ENCODE measurements at regions not wholly inside any gene's neighbourhood (a gene's known extent, or its start where the extent isn't known, plus 50 kb on each side); places are given as distances from the start of the nearest gene placed in this dataset.

DNA sequence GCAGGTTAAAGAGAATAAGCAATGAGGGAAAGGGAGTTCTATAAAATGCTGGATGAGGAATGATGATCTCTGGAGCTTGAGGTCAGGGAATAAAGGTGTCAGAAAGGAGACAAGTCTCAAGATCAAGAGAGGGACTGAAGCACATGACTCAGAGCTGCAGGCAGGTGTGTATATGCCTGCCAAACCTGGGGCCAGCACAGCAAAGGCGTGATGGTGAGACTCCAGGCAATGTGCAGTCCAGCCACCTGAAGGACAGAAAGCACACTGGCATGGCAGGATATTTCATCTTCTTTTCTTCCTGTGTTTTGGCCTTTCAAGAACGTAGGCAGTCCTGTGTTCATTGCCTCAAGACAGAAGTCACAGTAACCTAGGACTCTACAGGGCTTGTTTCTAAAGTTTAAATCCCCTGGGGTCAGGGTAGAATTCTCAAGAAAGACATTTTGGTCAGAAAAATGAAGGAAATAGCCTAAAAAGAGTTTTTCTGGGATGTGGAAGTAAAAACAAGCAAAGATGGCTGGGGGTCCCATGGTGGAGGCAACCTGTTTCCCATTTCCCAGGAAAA, 55.5 kb upstream of the TOPAZ1 start:
- H3K4me2 ChIP-seq (ENCODE audit: low read length), result no peak overlapping the region
- H2AFZ ChIP-seq (ENCODE audit: low read length), result no peak overlapping the region
- no peak for TF ChIP-seq EZH2 (IDR thresholded peaks at IDR 0.05; ENCODE audit: borderline replicate concordance, low read length)

DNA sequence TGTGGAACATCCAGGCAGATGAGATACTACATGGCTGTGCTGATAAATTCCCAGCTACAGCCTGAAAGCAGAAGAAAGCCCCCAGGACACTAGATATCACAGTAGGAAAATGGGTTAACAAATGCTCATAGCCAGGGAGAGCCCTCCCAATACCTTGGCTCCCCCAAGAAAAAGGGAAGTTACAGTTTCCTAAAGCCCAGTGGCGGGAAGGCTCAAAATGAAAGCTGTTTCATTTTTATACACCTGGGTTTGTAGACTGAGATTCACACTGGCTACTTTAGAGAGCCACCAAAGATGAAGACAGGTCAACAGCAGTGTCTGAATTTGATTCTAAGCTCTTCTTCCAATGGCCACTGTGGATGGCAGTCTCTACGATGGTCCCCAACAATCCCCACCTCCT, 55.0 kb upstream of the TOPAZ1 start:
- H3K9me2 ChIP-seq (ENCODE audit: low read depth, low read length), result no peaks in the 10 kb centered on the region
- no peaks in the 10 kb centered on the region for H3K4me1 ChIP-seq (ENCODE audit: insufficient read depth, low read length, severe bottlenecking)
- no peak overlapping the region for H3K27ac ChIP-seq (ENCODE audit: low read depth, low read length, poor library complexity, severe bottlenecking)
- H3F3A ChIP-seq (ENCODE audit: insufficient read depth, low read length), result no peaks in the 10 kb centered on the region
- H3K27me3 ChIP-seq (ENCODE audit: insufficient read depth, low read length), result no peaks in the 10 kb centered on the region
- TF ChIP-seq, protein P1, sequence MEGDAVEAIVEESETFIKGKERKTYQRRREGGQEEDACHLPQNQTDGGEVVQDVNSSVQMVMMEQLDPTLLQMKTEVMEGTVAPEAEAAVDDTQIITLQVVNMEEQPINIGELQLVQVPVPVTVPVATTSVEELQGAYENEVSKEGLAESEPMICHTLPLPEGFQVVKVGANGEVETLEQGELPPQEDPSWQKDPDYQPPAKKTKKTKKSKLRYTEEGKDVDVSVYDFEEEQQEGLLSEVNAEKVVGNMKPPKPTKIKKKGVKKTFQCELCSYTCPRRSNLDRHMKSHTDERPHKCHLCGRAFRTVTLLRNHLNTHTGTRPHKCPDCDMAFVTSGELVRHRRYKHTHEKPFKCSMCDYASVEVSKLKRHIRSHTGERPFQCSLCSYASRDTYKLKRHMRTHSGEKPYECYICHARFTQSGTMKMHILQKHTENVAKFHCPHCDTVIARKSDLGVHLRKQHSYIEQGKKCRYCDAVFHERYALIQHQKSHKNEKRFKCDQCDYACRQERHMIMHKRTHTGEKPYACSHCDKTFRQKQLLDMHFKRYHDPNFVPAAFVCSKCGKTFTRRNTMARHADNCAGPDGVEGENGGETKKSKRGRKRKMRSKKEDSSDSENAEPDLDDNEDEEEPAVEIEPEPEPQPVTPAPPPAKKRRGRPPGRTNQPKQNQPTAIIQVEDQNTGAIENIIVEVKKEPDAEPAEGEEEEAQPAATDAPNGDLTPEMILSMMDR (IDR thresholded peaks at IDR 0.05; ENCODE audit: low read length), result no peak
- no peak for TF ChIP-seq EZH2 (IDR thresholded peaks at IDR 0.05; ENCODE audit: borderline replicate concordance, low read length)
- H3K36me3 ChIP-seq (ENCODE audit: insufficient read depth, low read length), result no peaks in the 10 kb centered on the region
- H4K20me1 ChIP-seq (ENCODE audit: insufficient read depth, low read length), result no peaks in the 10 kb centered on the region
- no peak overlapping the region for H3K9ac ChIP-seq (ENCODE audit: low read length)
- no peaks in the 10 kb centered on the region for H3K79me2 ChIP-seq (ENCODE audit: insufficient read depth, low read length)
- H3K4me2 ChIP-seq (ENCODE audit: low read length), result no peak overlapping the region
- no peak overlapping the region for H3K4me3 ChIP-seq (ENCODE audit: low read depth, low read length, poor library complexity, severe bottlenecking)
- no peaks in the 10 kb centered on the region for H3K9me3 ChIP-seq (ENCODE audit: low read length)
- no peak overlapping the region for H2AFZ ChIP-seq (ENCODE audit: low read length)

More for the DNA sequence above, 55.5 kb upstream of the TOPAZ1 start:
- no peak overlapping the region for H3K4me3 ChIP-seq (ENCODE audit: low read depth, low read length, poor library complexity, severe bottlenecking)
- H4K20me1 ChIP-seq (ENCODE audit: insufficient read depth, low read length), result no peaks in the 10 kb centered on the region
- no peaks in the 10 kb centered on the region for H3K36me3 ChIP-seq (ENCODE audit: insufficient read depth, low read length)
- H3F3A ChIP-seq (ENCODE audit: insufficient read depth, low read length), result no peaks in the 10 kb centered on the region
- H3K4me1 ChIP-seq (ENCODE audit: insufficient read depth, low read length, severe bottlenecking), result no peaks in the 10 kb centered on the region
- H3K9me3 ChIP-seq (ENCODE audit: low read length), result no peaks in the 10 kb centered on the region
- H3K9me2 ChIP-seq (ENCODE audit: low read depth, low read length), result no peaks in the 10 kb centered on the region
- H3K9ac ChIP-seq (ENCODE audit: low read length), result no peak overlapping the region
- no peak overlapping the region for H3K27ac ChIP-seq (ENCODE audit: low read depth, low read length, poor library complexity, severe bottlenecking)
- no peaks in the 10 kb centered on the region for H3K27me3 ChIP-seq (ENCODE audit: insufficient read depth, low read length)
- H3K79me2 ChIP-seq (ENCODE audit: insufficient read depth, low read length), result no peaks in the 10 kb centered on the region
